Lower lobe of right lung (tissue), 2 donors: ENCODE measurements at regions not wholly inside any gene's neighbourhood (a gene's known extent, or its start where the extent isn't known, plus 50 kb on each side); places are given as distances from the start of the nearest gene placed in this dataset.

Source experiments
- ATAC-seq, 2 donors: fragments of 200-7000 bp; cut with Tn5 transposase; one replicate each; pipeline ENCODE4 v1.9.1; 2020 to 2022; ENCODE audit warnings: mild to moderate bottlenecking in 2 of 2, moderate library complexity in 2 of 2
- DNase-seq: peaks from one replicate; pipeline ENCODE4 v3.0.0-alpha.2; 2020
- H3K27ac ChIP-seq: fragments of 200-600 bp; one replicate; pipeline ENCODE4 v1.8.0; 2022
- H3K27me3 ChIP-seq: fragments of 200-600 bp; one replicate; pipeline ENCODE4 v1.8.0; 2022; ENCODE audit warnings: low read depth
- H3K36me3 ChIP-seq: fragments of 200-600 bp; one replicate; pipeline ENCODE4 v1.8.0; 2022; ENCODE audit warnings: mild to moderate bottlenecking
- H3K4me1 ChIP-seq: fragments of 200-600 bp; one replicate; pipeline ENCODE4 v1.8.0; 2022
- H3K4me3 ChIP-seq: fragments of 200-600 bp; one replicate; pipeline ENCODE4 v1.8.0; 2022; ENCODE audit warnings: mild to moderate bottlenecking
- H3K9me3 ChIP-seq: fragments of 200-600 bp; one replicate; pipeline ENCODE4 v1.8.0; 2022
- CTCF ChIP-seq: fragments of 200-600 bp; IDR thresholded peaks from one replicate; pipeline ENCODE4 v1.8.0; 2022; ENCODE audit warnings: antibody characterized with exemption, mild to moderate bottlenecking
- intact Hi-C: fragments of 100-400 bp; cut with DNase I; formaldehyde crosslinking; loops from one replicate; pipeline ENCODE4 v1.11.0; 2022
- donor health status: DM: no; HTN: yes; CAD: no; lungs with severe emphysema.

DNA sequence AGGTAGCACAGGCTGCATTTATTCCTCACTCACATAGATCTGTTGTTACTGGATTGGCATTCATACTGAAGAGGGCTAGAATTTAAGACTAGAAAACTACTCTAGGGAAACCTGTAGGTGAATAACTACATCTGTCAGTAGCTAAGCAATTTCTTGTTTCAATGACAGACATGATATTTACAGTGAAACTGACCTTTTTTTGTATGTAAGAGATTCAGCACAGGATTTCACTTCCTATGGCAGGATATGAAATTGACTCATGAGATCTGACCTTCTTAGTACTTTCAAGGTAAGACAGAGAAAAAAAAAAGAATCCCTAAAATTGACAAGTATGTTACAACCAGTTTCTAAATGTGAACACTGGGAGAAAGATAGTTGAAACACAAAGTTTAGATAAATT lies 189.8 kb upstream of the SLC16A7 start:
- no peak for TF ChIP-seq CTCF
- ATAC-seq, result no peak
- no peaks in the 10 kb centered on the region for H3K27me3 ChIP-seq
- no peak for DNase-seq
- no peak overlapping the region for H3K4me3 ChIP-seq
- intact Hi-C loops, result no loop called here
- peaks cover 6% of the 10 kb centered on the region for H3K4me1 ChIP-seq
- H3K36me3 ChIP-seq, result no peaks in the 10 kb centered on the region
- no peak overlapping the region for H3K27ac ChIP-seq
- no peaks in the 10 kb centered on the region for H3K9me3 ChIP-seq

DNA sequence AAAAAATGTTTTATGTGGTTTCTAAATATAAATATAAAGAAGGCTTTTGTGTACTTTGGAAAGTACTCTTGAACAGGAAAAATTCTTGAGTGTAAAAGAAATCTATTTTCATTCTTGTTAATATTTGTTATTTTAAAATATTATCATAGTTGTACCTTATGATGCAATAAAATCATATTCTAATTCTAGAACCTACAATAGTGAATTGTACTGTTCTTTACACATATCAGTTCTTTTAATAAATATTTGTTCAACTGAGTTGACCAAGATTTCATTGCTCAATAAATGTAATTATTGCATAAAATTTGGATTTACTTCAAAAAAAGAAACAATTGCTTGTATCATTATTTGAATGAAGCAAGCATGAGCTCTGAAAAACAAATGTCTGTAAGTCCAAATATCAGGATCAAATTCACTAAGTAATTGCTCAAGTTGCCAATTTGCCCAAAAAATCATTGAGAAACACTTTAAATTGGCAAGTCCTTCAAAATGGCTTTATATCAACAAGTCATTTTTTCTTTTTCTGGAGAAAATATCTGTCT lies 191.6 kb upstream of the SLC16A7 start:
- intact Hi-C loops, result no loop called here
- no peaks in the 10 kb centered on the region for H3K27me3 ChIP-seq
- no peak overlapping the region for H3K27ac ChIP-seq
- peaks cover 6% of the 10 kb centered on the region for H3K4me1 ChIP-seq
- ATAC-seq (peak in 1 of 2 donors; percentile 50), DNase-seq (no peak)
- H3K9me3 ChIP-seq, result no peaks in the 10 kb centered on the region
- TF ChIP-seq CTCF, result no peak
- no peak overlapping the region for H3K4me3 ChIP-seq
- H3K36me3 ChIP-seq, result no peaks in the 10 kb centered on the region

DNA sequence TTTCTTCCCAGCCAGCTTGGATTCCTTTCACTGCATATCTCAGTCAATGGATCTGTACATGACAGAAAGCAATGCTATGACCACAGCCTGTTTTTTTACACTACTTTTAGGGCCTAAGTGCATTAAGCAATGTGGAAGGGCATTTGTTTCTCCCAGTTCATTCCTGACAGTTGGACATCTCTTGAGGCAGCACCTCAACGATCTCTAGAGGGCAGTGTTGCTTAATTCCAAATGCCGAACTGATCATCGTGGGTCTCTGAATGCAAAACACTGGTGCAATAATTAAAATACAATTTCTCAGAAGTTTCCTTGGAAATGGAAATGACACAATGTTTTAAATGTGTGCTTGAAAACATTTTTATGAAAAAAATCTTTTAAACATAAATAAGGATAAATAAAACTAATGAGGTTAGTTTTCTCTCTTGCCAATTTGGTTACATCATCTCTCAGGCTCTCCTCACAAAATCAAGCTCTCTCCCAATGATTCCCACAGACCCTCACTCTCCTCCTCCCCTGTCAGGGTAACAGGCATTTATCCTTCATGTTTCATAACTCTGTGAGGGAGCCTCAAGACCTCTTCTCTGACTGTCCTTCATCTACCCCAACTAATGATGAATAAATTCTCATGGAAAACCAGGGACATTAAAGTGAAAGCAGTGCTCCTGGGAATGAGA lies 192.4 kb upstream of the SLC16A7 start:
- Histone ChIP-seq H3K4me1 (peaks cover 6% of the 10 kb centered on the region), H3K36me3 (no peaks in the 10 kb centered on the region), H3K9me3 (no peaks in the 10 kb centered on the region), H3K27ac (no peak overlapping the region), H3K4me3 (no peak overlapping the region), H3K27me3 (no peaks in the 10 kb centered on the region)
- intact Hi-C loops, result no loop called here
- peak; percentile 71 for TF ChIP-seq CTCF
- DNase-seq (no peak), ATAC-seq (peak; percentile 85 to 92)

- TF ChIP-seq CTCF, result no peak
- intact Hi-C loops, result no loop called here
- ATAC-seq, result peak in 1 of 2 donors; percentile 22
- Histone ChIP-seq H3K9me3 (no peaks in the 10 kb centered on the region), H3K4me1 (peaks cover 6% of the 10 kb centered on the region), H3K27me3 (no peaks in the 10 kb centered on the region), H3K36me3 (no peaks in the 10 kb centered on the region), H3K27ac (no peak overlapping the region), H3K4me3 (no peak overlapping the region)
- no peak for DNase-seq
Measured at GRCh38 chr12:59401862-59402261, 194.0 kb upstream of the SLC16A7 start.

DNA sequence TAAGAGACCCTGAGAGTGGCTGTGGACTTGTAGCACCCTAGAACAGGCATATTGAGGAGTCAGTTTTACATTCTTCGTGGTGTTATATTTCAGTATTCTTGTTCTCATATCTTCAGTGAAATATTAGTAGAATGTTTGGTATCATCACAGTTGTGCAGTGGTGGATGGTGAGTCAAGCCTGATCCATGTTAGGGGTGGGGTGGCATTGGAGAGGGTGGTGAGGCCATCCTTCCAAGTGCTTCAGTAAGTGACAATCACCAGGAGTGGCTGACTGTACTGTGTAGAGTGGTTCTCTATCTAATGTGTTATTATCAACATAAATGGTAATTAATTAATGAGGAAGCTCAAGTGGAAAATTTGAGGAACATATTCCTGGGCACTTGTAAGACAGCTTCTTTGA lies 197.7 kb upstream of the SLC16A7 start:
- Histone ChIP-seq H3K27ac (no peak overlapping the region), H3K4me3 (no peak overlapping the region), H3K36me3 (no peaks in the 10 kb centered on the region), H3K27me3 (no peaks in the 10 kb centered on the region), H3K4me1 (peaks cover 5% of the 10 kb centered on the region), H3K9me3 (no peaks in the 10 kb centered on the region)
- ATAC-seq (no peak), DNase-seq (no peak)
- no peak for TF ChIP-seq CTCF
- intact Hi-C loops, result no loop called here
